Amniotic epithelial cell (primary cell): ENCODE measurements at regions not wholly inside any gene's neighbourhood (a gene's known extent, or its start where the extent isn't known, plus 50 kb on each side); places are given as distances from the start of the nearest gene placed in this dataset.
"Not testable (repeated sequence)": the region's sequence is repeated elsewhere in the genome, so short reads cannot be mapped to it uniquely, and the experiment has no call there.

Experiments used
- DNase-seq: peaks from one replicate; pipeline ENCODE4 v3.0.0-alpha.2; 2010; ENCODE audit warnings: low read depth

DNA sequence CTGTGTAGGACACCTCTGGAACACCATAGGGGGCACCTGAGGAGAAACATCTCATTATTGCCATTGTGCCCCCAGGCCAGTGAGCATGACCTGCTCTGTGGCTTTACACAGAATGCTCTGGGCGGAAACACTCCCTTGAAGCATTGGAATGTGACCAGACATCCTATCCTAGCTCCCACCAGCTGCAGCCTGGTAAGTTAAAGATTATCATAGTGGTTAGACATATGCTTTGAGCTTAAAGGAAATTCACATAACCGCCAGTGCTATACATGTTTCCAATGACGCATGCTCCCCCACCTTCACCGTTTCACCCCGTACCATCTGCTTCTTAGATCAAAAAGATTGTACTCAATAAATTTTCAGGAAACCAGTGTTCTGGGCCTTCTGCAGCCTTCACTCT lies 217.7 kb upstream of the CENPE start:
- DNase-seq: no peak

DNA sequence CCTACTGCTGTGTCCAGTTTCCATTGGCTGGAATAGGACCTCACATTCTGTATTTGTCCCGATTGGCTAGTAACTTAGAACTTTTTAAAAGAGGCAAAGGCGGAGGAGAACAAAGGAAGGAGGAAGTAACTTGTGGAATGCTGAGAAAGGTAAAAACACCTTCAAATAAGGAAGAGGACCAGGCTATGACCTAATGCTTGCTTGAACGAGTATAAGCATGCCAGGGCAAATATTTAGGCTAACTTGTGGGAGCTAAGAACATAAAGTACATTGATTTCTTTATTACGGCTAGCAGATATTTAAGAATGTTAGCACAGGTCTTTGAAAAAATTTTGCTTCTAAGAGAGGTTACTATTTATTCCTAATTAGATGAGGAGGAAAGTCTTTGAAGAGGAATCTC lies 214.5 kb upstream of the CENPE start:
- not testable (repeated sequence) for DNase-seq

DNA sequence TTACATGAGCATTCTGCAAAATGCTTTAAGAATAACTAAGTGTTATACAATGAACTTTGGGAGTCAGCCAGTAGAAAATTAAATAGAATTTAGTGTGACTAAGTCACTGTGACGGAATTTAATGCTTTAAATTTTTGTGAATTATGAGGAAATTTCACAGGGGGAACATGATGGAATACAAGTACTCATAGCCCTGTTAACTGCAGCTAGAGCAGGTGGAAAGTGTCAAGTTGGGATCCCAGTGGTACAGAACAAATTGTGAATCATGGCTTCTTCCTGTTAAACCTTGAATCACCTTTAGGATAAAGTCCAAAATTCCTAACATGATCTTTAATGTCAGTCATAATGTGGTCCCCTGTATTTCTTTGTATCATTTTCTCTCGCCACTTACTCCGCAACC lies 212.2 kb upstream of the CENPE start:
- no peak for DNase-seq

DNA sequence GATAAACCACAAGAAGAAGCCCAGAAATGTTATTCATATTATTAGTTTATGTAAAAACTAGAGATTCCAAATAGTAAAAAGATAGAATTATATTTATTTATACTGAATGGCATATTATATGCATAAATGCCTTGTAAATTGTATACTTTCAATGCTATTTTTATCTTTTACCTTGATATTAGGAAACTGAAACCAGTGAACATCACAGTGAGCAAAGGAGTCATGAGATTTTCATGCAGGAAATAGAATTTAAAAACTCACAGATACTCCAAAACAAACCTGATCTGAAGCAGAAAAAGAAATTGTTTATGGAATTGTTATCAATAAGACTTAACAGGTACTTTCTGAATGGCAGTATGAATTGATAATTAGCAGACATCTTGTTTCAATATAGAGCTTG lies 207.3 kb upstream of the CENPE start:
- no peak for DNase-seq

DNA sequence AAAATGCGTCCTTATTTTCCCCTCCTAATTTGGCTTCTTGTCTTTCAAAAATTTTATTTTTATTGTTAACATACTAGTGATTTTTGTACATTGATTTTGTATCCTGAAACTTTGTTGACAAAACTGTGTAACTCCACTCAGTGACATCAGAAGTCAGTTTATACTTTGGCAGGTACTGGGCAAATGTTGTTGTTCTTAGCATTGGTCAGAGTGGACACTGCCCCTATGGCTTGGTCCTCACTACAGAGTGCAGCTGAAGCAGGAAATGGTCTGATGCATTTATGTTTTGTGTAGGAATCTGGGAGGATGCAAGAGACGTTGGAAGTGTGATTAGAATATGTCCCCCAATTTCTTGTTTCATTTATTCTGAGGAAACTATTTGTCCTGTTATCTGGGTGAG lies 205.5 kb upstream of the CENPE start:
- no peak for DNase-seq

DNA sequence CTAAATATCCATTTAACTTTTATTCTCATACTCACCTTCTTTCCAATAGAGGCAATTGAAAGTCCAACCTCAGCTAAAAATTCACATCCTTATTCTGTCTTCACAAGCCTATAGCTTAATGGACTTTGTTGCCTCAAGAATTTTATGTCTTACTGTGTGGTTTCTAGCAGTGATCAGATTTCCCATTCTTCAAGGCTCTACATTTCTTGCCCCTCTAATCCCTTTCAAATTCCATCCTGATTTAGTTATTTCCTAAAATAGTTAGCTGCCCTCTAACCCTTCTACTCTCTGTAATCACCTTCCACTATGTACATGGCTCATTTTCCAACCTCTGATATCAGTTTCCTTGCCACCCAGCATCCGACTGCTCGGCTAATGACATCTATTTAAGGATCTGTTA lies 204.1 kb upstream of the CENPE start:
- DNase-seq: no peak

DNA sequence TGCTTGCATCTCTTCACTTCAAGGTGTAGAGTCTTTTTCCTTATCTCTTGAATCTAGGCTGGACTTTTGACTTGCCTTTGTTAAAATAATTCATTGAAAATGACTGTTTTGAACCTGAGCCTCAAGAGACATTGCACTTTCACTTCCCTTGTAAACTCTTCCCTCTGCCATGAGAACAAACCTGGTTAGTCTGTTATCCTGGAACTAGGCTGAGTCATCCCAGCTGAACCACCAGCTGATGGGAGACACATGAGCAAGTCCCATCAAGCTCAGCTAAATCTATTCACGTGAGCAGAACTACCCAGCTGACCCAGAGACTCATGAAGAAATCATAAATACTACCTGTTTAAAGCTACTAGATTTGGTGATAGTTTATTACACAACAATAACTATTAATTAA lies 202.3 kb upstream of the CENPE start:
- no peak for DNase-seq

DNA sequence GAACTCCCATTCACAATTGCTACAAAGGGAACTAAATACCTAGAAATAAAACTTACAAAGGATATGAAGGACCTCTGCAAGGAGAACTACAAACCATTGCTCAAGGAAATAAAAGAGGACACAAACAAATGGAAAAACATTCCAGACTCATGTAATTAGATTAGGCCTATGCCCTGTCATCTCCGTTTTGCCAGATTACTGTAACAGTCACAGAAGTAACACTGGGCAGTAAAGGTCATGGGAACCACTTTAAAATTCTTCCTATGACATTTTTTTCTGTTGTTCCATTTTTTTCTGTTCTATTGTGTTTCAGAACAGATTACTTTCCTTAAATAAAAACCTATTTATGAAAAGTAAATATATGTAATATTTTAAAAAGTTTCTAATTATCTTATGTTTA lies 199.4 kb upstream of the CENPE start:
- DNase-seq: no peak

DNA sequence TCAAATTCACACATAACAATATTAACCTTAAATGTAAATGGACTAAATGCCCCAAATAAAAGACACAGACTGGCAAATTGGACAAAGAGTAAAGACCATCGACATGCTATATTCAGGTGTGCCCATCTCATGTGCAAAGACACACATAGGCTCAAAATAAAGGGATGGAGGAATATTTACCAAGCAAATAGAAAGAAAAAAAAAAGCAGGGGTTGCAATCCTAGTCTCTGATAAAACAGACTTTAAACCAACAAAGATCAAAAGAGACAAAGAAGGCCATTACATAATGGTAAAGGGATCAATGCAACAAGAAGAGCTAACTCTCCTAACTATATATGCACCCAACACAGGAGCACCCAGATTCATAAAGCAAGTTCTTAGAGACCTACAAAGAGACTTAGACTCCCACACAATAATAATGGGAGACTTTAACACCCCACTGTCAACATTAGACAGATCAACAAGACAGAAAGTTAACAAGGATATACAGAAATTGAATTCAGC lies 189.4 kb upstream of the CENPE start:
- not testable (repeated sequence) for DNase-seq

DNA sequence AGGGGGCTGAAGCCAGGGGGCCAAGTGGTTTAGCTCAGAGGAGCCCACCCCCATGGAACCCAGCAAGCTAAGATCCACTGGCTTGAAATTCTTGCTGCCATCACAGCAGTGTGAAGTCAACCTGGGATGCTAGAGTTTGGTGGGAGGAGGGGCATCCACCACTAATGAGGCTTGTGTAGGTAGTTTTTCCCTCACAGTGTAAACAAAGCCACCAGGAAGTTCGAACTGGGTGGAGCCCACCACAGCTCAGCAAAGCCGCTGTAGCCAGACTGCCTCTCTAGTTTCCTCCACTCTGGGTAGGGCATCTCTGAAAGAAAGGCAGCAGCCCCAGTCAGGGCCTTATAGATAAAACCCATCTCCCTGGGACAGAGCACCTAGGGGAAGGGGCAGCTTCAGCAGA lies 187.4 kb upstream of the CENPE start:
- not testable (repeated sequence) for DNase-seq

DNA sequence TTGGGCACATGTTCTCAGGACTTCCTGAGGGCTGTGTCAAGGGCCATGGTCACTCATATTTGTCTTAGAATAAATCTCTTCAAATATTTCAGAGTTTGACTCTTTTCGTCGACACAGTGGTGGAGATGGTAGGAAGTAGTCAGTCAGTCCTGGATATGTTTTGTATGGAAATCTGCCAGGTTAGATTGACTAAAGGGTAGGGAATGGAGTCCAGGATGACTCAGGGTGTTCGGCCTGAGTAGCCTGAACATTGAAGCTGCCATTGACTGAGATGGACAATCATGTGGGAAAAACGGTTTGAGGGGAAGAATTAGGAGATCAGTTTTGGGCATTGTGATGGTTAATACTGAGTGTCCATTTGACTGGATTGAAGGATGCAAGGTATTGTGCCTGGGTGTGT lies 177.1 kb upstream of the CENPE start:
- DNase-seq: no peak

DNA sequence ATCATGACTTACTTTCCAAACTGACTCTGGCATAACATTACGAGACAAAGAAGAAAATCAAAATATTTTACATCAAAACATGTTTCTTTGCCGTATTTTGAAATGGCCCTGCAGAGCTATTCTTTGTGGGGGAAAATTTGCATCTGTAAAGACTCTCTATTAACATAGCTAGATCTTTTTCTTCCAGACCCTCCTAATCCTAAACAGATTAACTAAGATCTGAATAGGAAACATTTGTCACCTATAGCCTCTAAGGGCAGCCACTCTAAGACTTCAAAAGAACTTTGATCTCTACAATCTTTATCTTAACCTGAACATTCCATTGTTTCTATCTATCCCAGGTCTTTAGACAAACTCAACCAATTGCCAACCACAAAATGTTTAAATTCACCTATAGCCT lies 176.6 kb upstream of the CENPE start:
- DNase-seq: no peak

DNA sequence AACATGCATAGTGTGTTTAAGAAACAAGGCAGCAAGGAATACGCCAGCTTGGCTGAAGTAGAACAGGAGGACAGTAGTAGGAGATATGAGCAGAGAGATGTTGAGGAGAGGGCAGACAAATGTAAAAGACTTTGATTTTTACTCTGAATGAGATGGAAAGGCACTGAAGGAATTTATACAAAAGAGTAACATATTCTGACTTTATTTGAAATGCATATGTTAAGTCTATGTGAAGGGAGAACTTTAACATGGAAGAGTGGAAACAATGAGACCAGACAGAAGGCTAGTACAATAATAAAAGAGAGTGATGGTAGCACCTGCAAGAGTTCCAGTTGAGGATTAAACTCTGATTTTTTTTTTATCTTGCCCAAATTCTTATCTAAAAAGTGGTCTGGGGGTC lies 176.2 kb upstream of the CENPE start:
- DNase-seq: no peak

DNA sequence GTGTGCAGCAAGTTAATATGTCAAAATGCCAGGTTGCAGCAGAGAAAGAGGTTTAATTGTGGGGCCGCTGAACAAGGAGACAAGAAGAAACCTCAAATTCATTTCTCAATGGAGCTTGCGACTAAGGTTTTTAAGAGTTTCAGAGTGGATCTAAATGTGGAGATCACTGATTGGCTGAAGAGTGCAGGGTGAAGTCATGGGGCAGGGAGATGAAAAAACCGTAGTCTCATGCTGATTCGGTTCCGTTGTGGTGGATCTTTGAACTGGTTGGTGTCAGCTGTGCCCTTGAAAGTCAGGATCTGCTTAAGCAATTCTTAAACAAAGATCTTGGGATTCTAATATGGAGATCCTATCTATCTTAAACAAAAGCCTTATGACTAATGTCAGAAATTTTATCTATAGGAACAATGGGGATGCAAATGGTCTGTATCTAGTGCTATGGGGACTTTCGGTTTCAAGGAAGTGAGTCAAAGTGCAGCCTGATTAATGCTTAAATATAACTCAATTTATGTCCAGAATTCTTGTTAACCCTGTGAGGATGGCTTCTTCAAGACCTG lies 173.9 kb upstream of the CENPE start:
- no peak for DNase-seq

DNA sequence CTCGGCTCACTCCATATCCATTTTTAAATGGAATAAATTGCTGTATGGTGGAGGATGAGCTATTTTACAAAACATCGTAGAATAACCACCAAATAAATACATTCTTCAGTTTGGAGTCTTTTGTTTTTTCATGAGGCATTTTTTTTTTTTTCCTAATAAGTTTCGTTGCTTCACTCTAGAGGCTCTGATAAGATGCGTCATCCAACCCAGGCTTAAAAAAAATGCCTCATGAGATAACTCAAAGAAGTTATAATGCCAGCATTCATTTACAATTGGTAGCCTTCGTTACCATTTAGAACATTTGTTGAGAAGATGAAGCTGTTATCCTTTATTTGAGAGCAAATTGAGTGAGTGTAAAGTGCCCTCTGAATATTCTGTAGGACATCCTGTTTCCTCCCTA lies 172.2 kb upstream of the CENPE start:
- DNase-seq: no peak

DNA sequence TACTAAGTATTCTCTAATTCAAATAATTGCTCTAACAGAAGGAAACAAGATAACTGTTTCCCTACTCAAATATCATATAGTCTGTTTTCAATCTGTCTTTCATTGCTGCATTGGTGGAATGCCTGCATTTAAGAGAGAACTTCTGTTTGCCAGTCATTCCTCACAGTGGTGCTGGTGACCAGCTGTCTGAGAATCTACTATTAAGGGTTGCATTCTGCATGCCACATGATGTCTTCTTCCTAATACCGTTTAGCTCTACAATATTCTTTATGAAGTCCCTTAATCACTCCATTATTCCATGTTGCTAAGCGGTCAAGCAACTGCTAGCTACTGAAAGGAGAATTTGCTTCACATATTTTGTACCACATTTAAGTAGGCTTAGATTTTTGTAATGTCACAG lies 167.1 kb upstream of the CENPE start:
- DNase-seq: no peak

DNA sequence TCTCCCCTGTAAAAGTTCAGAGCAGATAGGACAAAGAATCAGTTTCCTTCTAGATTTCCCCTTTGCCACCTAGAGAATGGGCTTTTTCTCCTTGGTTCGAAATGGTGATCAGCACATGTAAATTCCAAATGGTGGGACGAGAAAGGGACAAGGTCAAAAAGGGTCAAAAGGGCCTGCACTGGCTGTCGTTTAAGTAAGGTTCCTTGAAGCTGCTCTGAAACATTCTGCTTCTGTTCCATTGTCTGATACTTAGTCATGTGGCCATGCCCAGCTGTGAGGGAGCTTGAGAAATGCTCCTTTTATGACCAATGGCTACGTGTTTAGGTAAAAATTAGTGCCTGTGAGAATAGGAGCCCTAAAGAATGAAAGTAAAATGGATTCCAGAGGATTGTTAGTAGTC lies 165.9 kb upstream of the CENPE start:
- DNase-seq: no peak

DNA sequence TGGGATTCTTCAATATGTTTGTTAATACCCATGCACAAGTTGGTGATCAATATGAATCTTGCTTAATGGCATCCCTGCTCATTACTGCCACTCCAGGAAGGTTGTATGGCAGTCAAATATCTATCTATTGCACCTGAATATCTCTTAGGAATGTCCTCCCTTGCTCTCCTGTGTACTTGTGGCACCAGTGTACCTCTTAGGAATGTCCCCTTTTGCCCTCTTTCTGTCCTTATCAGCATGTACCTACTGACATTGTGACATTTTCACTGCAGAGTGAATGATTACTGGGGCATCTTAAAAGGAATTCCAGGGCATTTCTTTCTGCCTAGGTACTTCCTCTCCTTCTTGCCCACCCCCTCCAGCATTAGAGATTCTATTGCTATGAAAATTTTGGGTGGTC lies 163.8 kb upstream of the CENPE start:
- no peak for DNase-seq

DNA sequence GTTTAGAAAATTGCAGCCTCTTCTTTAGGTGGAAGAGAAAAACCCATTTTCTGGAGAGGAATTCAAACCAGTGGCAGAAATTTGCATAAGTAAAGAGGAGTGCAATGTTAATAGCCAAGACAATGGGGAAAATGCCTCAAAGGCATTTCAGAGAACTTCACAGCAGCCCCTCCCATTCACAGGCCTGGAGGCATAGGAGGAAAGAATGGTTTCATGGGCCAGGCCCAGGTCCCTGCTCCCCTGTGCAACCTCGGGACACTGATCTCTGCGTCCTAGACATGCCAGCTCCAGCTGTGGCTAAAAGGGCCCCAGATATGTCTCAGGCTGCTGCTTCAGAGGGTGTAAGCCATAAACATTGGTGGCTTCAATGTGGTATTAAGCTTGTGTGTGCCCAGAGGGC lies 161.8 kb upstream of the CENPE start:
- no peak for DNase-seq

DNA sequence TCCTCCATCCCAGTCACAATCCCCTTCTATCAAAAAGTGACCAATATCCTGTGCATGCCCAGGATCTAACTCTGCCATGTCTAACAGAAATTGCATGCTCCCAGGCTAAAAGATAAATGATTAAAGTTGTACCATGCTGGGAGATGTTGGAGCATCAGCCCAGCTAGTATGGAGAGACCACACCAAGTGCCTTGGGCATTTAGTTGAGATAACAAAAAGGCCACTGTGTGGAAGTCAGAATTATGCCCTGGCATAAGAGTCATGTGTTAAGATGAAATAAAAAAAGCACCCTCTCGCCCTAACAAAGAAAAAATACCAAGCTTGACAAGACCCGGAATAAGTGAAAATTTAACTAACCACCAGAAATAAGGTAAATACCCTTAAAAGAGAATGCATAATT lies 155.9 kb upstream of the CENPE start:
- no peak for DNase-seq

DNA sequence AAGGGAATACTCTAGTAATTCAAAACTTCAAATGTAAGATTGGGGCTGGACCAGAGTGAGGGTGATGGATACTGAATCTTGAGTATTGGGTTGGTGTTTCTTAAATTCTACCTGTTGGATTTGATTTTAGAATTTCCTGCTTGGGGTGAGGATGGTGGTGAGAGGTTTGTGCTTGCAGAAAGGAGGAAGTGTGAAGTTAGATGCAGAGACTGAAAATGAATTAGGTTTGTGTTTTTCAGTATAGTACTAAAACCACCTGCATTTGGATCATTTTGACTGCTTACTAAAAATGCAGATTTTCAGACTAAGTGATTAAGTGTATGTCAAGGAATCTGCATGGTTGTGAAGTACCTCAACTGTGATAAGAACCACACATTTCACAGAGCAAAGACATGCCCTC lies 131.5 kb upstream of the CENPE start:
- no peak for DNase-seq

DNA sequence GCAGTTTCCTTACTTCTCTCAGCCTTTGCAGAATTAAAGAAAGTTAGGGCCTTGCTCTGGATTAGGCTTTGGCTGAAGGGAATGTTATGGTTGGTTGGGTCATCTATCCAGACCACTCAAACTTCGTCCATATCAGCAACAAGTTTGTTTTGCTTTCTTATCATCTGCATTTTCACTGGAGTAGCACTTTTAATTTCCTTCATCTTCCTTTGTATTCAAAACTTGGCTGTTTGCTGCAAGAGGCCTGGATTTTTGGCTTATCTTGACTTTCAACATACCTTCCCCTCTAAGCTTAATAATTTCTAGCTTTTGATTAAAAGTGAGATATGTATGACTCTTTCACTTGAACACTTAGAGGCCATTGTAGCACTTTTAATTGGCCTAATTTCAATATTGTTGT lies 126.7 kb upstream of the CENPE start:
- DNase-seq: no peak

DNA sequence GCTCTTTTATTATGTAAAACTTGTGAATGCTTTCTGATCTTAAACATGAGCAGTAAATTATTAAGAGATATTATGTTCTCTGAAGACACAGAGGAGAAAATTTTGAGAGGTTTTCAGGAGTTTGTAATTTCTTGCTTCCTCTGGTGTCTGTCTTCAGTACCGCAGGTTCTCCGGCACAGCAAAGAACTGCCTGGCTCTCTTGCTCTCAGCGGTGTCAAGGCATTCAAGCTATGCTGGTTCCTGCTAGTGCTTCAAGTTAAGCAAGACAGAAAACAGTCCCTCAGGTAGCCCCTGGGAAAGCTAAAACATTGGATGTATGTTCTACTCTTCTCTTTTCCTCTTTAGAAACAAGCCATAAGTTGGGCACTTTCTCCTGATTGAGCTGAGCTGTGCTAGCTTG lies 120.2 kb upstream of the CENPE start:
- no peak for DNase-seq

DNA sequence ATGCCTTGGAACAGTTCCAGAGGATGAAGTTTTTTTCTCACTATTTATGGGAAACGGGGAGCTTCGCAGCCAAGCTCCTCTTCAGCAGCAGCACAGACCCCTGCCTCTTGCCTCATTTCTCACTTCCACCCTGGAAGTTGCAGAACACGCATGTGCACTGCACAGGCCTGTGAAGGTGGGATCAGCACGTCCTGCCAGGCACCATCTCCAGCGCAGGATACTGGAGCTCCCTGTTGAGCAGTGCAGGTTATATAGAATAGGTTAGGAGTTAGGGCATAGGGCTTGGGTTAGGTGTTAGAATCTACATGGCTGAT lies 110.1 kb upstream of the CENPE start:
- no peak for DNase-seq
